Endodermal cell (in vitro differentiated cells): ENCODE measurements at regions not wholly inside any gene's neighbourhood (a gene's known extent, or its start where the extent isn't known, plus 50 kb on each side); places are given as distances from the start of the nearest gene placed in this dataset.

Experiments used
- DNase-seq: peaks from one replicate; pipeline ENCODE4 v3.0.0-alpha.2; 2017
- H3K27ac ChIP-seq: 2 replicates; pipeline ENCODE4 v1.5.1; 2013; ENCODE audit warnings: mild to moderate bottlenecking, low read depth, low read length, moderate library complexity
- H3K27me3 ChIP-seq: 2 replicates; pipeline ENCODE4 v1.6.1; 2013; ENCODE audit warnings: mild to moderate bottlenecking, low read length, moderate library complexity; ENCODE audit not compliant: insufficient read depth, control insufficient read depth, poor library complexity, severe bottlenecking
- H3K36me3 ChIP-seq: 2 replicates; pipeline ENCODE4 v1.7.0; 2013; ENCODE audit warnings: mild to moderate bottlenecking, low read length, moderate library complexity; ENCODE audit not compliant: control insufficient read depth, insufficient read depth
- H3K4me1 ChIP-seq: one replicate; pipeline ENCODE4 v1.7.0; 2013; ENCODE audit warnings: low read length; ENCODE audit not compliant: control insufficient read depth, insufficient read depth
- H3K4me3 ChIP-seq: 2 replicates; pipeline ENCODE4 v1.5.1; 2013; ENCODE audit warnings: mild to moderate bottlenecking, low read length, moderate library complexity
- H3K9ac ChIP-seq: 2 replicates; pipeline ENCODE4 v1.6.1; 2013; ENCODE audit warnings: mild to moderate bottlenecking, low read length, moderate library complexity; ENCODE audit not compliant: poor library complexity, severe bottlenecking; ENCODE audit errors: extremely low read depth
- H3K9me3 ChIP-seq: 2 replicates; pipeline ENCODE4 v1.6.1; 2013; ENCODE audit warnings: mild to moderate bottlenecking, low read length, moderate library complexity; ENCODE audit not compliant: control insufficient read depth
- H3K27ac Mint-ChIP-seq: 2 replicates; pipeline ENCODE4 v1.8.0; 2020; ENCODE audit warnings: mixed read lengths
- H3K27me3 Mint-ChIP-seq: 2 replicates; pipeline ENCODE4 v1.8.0; 2021; ENCODE audit warnings: mild to moderate bottlenecking, mixed read lengths; ENCODE audit not compliant: insufficient read depth
- H3K36me3 Mint-ChIP-seq: 2 replicates; pipeline ENCODE4 v1.8.0; 2020; ENCODE audit warnings: low read depth, mixed read lengths
- H3K4me1 Mint-ChIP-seq: 2 replicates; pipeline ENCODE4 v1.8.0; 2020; ENCODE audit warnings: mixed read lengths
- H3K4me3 Mint-ChIP-seq: 2 replicates; pipeline ENCODE4 v1.8.0; 2020; ENCODE audit warnings: mild to moderate bottlenecking, moderate library complexity, mixed read lengths
- H3K9me3 Mint-ChIP-seq: 2 replicates; pipeline ENCODE4 v1.8.0; 2020; ENCODE audit warnings: mild to moderate bottlenecking, mixed read lengths
- WGBS, 2 experiments: methylation state at CpG; one replicate each; pipeline versions ENCODE4 v1.1.5 to v1.1.7; 2013; ENCODE audit warnings: missing lambda C conversion rate in 2 of 2, mixed read lengths in 1 of 2; ENCODE audit not compliant: insufficient coverage in 1 of 2, insufficient read length in 1 of 2; 5-methylcytosine and 5-hydroxymethylcytosine counted together
- TF ChIP-seq, protein P1 (sequence below): fragments of 200-600 bp; sonication (generic); conservative IDR thresholded peaks from 2 replicates; pipeline ENCODE4 v1.5.0; 2021; ENCODE audit warnings: antibody characterized with exemption, mild to moderate bottlenecking

GRCh38 chr4:130484826-130485225 is 1388.9 kb downstream of the C4orf33 start:
- no peak overlapping the region for H3K27ac ChIP-seq
- Mint-ChIP-seq H3K27ac (no peak overlapping the region), H3K4me3 (no peak overlapping the region), H3K9me3 (no peaks in the 10 kb centered on the region), H3K4me1 (no peaks in the 10 kb centered on the region), H3K27me3 (no peaks in the 10 kb centered on the region), H3K36me3 (no peaks in the 10 kb centered on the region)
- H3K27me3 ChIP-seq, result no peaks in the 10 kb centered on the region
- TF ChIP-seq, protein P1, sequence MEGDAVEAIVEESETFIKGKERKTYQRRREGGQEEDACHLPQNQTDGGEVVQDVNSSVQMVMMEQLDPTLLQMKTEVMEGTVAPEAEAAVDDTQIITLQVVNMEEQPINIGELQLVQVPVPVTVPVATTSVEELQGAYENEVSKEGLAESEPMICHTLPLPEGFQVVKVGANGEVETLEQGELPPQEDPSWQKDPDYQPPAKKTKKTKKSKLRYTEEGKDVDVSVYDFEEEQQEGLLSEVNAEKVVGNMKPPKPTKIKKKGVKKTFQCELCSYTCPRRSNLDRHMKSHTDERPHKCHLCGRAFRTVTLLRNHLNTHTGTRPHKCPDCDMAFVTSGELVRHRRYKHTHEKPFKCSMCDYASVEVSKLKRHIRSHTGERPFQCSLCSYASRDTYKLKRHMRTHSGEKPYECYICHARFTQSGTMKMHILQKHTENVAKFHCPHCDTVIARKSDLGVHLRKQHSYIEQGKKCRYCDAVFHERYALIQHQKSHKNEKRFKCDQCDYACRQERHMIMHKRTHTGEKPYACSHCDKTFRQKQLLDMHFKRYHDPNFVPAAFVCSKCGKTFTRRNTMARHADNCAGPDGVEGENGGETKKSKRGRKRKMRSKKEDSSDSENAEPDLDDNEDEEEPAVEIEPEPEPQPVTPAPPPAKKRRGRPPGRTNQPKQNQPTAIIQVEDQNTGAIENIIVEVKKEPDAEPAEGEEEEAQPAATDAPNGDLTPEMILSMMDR, result no peak
- H3K9ac ChIP-seq, result no peak overlapping the region
- no peaks in the 10 kb centered on the region for H3K4me1 ChIP-seq
- no peaks in the 10 kb centered on the region for H3K9me3 ChIP-seq
- H3K4me3 ChIP-seq, result no peak overlapping the region
- no peak for DNase-seq
- no peaks in the 10 kb centered on the region for H3K36me3 ChIP-seq
- 86 to 100% methylated on average over 1 to 3 of the region's 5 CpGs for WGBS, 2 experiments

DNA sequence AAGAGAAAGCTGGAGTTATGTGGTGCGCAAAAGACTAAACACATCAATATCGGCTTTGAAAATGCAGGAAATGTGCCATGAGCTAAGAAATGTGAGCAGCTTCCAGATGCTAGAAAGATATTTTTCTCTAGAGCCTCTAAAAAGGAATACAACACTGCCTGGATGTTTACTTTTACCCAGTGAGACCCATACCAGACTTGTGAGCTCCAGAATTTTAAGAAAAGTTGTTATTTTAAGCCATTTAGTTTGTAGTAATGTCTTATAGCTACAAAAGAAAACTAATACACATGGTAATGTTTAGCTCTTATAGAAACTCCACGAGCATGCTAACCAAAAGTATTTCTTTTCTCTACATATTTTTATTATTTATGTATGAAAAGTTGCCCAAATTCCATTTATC is 1389.4 kb downstream of the C4orf33 start:
- Histone ChIP-seq H3K27ac (no peak overlapping the region), H3K36me3 (no peaks in the 10 kb centered on the region), H3K4me3 (no peak overlapping the region), H3K27me3 (no peaks in the 10 kb centered on the region), H3K9me3 (no peaks in the 10 kb centered on the region), H3K4me1 (no peaks in the 10 kb centered on the region), H3K9ac (no peak overlapping the region)
- TF ChIP-seq, protein P1, result no peak
- DNase-seq, result no peak
- Mint-ChIP-seq H3K4me1 (no peaks in the 10 kb centered on the region), H3K27ac (no peak overlapping the region), H3K9me3 (no peaks in the 10 kb centered on the region), H3K4me3 (no peak overlapping the region), H3K27me3 (no peaks in the 10 kb centered on the region), H3K36me3 (no peaks in the 10 kb centered on the region)
- WGBS, 2 experiments, result 95 to 100% methylated on average over 2 of the region's 3 CpGs

GRCh38 chr4:130486186-130486585 is 1390.2 kb downstream of the C4orf33 start:
- no peak overlapping the region for H3K4me3 ChIP-seq
- H3K9me3 ChIP-seq, result no peaks in the 10 kb centered on the region
- H3K27ac ChIP-seq, result no peak overlapping the region
- H3K36me3 ChIP-seq, result no peaks in the 10 kb centered on the region
- H3K9me3 Mint-ChIP-seq, result peaks cover 2% of the 10 kb centered on the region
- no peaks in the 10 kb centered on the region for H3K27me3 Mint-ChIP-seq
- TF ChIP-seq, protein P1, result no peak
- no peaks in the 10 kb centered on the region for H3K27me3 ChIP-seq
- no peak overlapping the region for H3K9ac ChIP-seq
- no peaks in the 10 kb centered on the region for H3K4me1 Mint-ChIP-seq
- peaks cover 1% of the 10 kb centered on the region for H3K36me3 Mint-ChIP-seq
- H3K4me3 Mint-ChIP-seq, result no peak overlapping the region
- no peaks in the 10 kb centered on the region for H3K4me1 ChIP-seq
- no peak for DNase-seq
- H3K27ac Mint-ChIP-seq, result no peak overlapping the region
